ENCODE measurements at regions not wholly inside any gene's neighbourhood (a gene's known extent, or its start where the extent isn't known, plus 50 kb on each side); places are given as distances from the start of the nearest gene placed in this dataset.
"Not testable (repeated sequence)": the region's sequence is repeated elsewhere in the genome, so short reads cannot be mapped to it uniquely, and the experiment has no call there.

- not testable (repeated sequence) for TF ChIP-seq EP300, POLR2AphosphoS5, POLR2A (IDR thresholded peaks at IDR 0.05)
These were observed 196.6 kb upstream of the POTEB2 start for GRCh38 chr15:21062619-21063163.

Data from stomach (tissue), 4 donors.